ENCODE measurements at regions not wholly inside any gene's neighbourhood (a gene's known extent, or its start where the extent isn't known, plus 50 kb on each side); places are given as distances from the start of the nearest gene placed in this dataset.
"Not testable (repeated sequence)": the region's sequence is repeated elsewhere in the genome, so short reads cannot be mapped to it uniquely, and the experiment has no call there.

DNA sequence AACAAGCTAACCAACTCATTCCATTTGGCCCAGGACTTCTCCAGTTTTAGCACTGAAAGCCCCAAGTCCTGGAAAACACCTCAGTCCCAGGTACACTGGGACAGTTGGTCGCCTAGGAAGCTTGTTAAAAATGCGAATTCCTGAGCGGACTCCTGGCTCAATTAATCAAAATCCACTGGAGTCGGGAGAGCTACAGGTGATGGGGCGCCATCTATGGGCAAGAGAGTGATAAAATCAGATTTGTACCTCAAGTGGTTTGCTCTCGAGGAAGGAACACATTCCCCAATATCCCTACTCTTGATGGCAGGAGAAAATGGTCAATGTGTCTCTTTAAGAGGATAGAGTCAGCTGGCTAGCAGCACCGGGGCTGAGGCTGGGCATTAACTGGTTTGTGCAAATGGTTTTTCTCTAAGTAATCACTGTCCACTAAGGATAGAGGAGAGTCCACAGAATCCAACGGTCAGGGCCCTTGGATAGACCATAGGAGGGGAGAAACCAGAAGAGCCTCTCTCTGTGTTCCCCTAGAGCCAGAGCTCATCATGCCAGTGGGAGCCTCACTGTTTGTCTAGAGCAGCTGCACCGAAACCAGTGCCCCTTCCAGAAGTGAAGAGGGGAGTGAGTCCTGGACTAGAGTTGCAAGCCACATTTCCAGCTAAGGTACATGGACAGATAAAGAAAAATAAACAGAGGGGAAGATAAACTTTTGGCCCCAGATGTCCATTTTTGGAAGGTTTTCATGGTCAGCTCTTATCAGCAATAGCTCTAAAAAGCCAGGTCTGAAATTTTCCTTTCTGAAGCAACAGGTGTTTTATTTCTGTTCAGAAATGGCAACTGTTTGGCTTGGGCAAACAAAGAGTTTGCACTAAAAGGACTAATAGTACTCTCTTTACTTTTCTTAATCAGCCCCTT is 148.5 kb downstream of the TENT5C start:
- peak; percentile 43 for DNase-seq

DNA sequence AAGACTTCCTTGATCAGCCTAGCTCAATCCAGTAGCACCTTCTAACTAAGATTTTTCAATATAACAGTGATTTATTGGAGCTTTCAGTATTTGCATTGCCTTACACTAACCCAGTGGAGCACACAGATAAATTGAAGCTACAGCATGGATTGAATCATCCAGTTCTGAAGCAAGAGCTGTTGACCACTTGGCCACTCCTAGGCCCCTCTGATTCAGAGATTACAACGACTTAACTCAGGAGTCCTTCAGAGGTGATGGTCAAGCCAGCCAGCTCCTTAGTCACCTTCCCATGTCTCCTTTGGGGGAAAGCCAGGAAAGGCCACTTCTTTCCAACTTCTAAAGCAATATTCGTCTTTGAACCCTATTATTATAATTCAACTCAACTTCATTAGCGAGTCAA is 151.8 kb downstream of the TENT5C start:
- no peak for DNase-seq

GRCh38 chr1:117758444-117759316 is 152.8 kb downstream of the TENT5C start:
- DNase-seq = peak; percentile 75

DNA sequence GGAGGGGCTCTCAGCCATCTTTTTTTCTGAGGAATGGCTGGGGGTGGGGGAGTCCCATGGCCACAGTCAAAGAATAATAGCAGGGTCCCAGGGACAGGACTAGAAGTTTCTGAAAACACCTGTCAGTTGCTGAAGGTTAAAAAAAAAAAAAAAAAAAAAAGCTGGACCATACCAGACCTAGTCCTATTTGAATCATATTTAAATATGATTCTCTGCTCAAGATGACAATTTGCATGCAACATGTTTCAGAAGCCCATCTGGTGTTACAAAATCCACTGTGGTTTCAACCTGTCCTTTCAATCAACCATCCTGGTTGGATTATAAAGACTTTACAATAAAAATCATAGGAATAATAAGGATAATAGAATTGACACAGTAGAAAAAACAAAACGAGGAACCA is 153.7 kb downstream of the TENT5C start:
- DNase-seq = no peak

DNA sequence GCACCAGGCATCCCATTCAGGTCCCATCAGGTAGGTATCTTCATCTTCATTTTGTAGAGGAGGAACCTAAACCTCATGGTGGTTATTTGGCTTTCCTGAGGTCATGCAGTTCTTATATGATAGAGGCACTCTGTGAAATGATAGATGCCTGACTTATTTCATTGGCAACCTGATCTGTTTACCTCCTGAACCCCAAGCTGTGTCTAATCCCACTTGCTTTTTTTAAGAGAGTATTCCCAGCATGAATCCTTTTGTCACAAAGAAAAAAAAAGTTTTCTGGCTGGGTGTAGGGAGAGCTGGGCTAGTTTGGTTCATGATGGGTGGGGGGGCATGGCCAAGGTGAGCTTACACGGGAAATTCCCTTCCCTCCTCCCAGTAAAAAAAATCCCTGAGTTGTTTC is 154.2 kb downstream of the TENT5C start:
- DNase-seq = no peak

DNA sequence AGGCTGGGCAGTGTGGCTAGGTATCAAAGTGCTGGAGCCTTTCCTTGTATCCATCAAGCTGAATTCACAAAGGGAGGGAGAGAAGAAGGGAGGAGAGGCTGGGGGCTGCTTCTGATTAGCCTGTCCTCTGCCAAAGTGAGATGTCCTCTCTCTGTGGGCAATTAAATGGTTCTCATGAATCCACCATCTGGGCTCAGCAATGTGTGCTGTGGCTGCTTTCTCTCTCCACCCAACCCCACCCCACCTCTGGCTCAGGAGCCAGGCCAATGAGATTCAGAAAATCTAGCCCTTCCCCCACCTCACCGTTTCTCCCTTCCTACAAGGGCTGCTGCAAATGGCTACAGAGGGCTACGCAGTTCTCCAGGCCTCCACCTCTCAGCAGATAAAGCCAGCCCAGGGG is 154.6 kb downstream of the TENT5C start:
- no peak for DNase-seq

DNA sequence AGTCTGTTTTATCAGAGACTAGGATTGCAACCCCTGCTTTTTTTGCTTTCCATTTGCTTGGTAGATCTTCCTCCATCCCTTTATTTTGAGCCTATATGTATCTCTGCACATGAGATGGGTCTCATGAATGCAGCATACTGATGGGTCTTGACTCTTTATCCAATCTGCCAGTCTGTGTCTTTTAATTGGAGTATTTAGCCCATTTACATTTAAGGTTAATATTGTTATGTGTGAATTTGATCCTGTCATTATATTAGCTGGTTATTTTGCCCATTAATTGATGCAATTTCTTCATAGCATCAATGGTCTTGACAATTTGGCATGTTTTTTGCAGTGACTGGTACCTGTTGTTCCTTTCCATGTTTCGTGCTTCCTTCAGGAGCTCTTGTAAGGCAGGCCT is 161.7 kb downstream of the GDAP2 start:
- not testable (repeated sequence) for DNase-seq

DNA sequence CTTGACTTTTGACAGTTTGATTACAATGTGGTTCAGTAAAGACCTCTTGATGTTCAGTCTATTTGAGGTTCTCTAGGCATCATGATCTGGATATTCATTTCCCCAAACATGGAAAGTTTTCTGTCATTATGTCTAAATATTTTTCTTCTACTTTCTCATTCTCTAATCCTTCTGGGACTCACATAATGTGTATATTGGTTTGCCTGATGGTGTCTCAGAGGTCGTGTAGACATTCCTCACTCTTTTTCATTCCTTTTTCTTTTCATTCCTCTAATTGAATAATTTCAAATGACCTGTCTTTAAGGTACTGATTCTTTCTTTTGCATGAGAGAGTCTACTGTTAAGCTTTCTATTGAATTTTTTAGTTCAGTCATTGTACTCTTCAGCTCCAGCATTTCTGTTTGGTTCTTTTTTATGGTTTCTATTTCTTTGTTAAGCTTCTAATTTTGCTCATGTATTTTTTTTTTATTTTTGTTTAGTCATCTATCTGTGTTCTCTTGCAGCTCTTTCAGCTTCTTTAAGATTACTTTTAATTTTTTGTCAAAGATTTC is 158.4 kb downstream of the GDAP2 start:
- no peak for DNase-seq

DNA sequence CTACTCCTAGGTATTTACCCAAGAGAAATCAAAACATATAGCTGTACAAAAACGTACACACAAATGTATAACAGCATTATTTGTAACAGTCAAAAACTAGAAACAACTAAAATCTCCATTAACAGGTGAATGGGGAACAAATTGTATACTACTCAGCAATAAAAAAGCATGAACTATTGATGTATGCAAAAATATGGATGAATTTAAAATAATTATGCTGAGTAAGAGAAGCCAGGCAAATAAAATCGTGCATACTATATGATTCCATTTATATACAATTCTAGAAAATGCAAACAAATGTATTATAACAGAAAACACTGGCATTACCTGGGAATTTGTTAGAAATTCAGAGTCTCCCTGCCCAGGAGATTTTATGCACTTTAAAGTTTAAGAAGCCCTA is 150.1 kb downstream of the GDAP2 start:
- no peak for DNase-seq

- no peak for DNase-seq
These were observed 148.5 kb downstream of the GDAP2 start for GRCh38 chr1:117780687-117781475.

GRCh38 chr1:117782056-117782455 is 147.4 kb downstream of the GDAP2 start:
- no peak for DNase-seq

- no peak for DNase-seq
These were observed 145.6 kb downstream of the GDAP2 start for GRCh38 chr1:117783606-117784396.

DNA sequence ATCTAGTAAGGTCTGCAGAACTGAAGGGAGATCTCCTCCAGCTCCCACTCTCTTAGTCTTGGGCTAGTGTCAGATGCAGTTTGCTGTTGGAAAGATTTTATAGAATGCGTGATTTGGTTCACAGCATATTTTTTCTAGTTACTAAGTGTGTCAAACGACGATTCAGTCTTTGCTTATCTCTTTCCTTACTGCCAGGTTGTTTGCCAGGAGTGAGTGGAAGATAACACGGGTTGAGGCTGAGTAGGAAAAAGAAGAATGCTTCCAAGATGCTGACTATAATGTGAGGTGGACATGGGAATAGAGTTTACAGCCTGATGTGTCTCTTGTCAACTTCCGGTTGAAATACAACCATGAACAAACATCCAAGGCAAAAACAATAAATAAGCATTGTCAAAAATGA is 141.4 kb downstream of the GDAP2 start:
- no peak for DNase-seq

DNA sequence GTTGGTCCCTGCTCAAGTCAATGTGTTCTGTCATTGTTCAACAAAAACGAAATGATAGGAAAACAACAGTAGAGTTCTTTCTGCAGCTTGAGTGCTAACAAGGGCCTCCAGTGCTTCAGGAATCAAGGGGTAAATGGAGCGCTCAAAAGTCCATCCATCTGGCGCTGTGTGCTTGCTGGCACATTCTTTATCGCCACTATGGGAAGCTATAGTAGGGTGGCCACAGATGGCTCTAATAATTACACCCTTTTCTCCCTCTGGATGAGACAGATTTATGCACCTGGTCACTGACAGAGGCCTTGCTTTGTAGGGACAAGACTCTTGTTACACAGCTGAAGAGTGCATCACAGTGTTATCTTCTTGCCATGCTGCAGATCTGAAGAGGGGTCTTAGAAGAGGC is 136.0 kb downstream of the GDAP2 start:
- no peak for DNase-seq

GRCh38 chr1:117794073-117794472 is 135.3 kb downstream of the GDAP2 start:
- no peak for DNase-seq

- DNase-seq = no peak
These were observed 134.2 kb downstream of the GDAP2 start for GRCh38 chr1:117795190-117795589.

DNA sequence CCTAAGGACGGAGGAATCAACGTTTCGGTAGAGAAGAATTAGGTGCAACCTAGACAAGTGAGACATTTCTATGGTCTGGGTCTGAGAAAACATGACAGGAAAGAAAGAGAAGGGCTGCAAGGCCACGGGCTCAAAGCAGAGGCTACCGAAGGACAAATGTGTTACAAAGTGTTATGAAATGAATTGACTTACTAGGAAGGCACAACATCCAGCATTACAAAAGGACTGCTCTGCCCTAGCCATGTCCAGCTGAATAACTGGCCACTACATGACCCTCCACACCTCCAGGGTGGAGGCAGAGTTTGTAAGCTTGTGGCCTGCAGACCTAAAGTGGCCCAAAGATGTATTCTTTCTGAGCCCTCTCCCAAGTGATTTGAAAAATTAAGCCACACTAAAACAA is 133.6 kb downstream of the GDAP2 start:
- DNase-seq = no peak

DNA sequence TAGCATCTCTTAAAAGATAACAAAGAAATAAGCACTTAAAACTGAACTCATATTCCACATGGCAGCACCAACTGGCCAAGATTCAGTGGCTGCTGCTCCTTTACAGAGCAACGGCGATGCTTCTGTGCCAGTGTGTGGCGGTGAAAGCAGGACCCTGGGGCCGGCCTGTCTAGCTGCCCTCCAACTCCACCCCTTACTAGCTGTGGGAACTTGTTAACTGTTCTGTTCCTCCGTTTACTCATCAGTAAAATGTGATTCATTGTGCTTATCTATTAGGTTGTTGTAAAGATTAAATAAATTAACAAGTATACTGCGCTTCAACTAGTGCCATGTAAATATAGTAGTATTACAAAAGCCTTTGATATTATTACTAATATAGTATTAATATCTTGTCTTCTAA is 133.2 kb downstream of the GDAP2 start:
- no peak for DNase-seq

DNA sequence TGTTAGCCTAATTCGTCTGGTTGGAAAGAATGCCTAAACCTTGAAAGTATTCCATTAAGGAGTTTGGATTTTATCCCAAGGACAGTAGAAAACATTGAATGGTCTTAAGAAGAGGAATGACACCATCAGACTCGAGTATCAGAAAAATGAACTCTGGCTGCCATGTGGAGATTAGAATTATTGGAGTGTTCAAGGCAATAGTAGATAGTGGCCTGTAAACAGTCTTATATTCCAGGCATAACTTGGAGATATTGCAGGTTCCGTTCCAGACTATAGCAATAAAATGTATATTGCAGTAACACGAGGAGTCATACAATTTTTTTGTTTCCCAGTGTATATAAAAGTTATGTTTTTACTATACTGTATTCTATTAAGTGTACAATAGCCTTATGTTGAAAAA is 130.9 kb downstream of the GDAP2 start:
- no peak for DNase-seq

DNA sequence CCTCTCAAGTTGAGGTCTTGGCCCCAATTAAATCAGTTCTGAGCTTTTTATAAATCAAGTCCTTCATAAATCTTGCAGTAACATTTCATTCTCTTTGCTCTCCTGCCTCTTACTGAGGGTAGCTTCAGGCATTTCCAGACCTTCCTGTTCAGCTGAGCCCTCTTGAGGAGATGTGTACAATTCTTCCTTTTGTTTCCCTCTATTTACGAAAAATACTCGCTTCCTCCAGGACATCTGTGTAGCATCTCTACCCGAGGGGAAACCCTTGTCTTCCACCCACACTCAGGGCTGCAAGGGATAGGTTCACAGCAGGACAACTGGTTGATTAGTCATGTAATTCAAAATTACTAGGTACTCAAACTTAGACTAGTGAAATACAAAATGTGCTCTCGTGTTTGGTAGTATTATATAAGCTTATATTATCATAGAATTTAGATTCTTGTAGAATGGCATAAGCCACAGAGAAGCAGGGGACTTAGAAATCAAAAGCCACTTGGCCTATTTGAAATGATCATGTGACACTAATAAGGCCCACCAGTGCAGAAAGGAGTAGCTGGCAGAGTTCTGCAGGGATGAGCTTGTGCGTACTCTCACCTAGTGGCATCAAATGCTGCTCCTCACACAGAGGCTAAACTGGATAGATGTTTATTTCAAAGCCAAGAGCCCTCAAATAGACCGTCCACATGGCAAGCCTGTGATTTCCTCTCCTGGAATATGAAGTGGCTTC is 126.7 kb downstream of the GDAP2 start:
- DNase-seq = no peak

DNA sequence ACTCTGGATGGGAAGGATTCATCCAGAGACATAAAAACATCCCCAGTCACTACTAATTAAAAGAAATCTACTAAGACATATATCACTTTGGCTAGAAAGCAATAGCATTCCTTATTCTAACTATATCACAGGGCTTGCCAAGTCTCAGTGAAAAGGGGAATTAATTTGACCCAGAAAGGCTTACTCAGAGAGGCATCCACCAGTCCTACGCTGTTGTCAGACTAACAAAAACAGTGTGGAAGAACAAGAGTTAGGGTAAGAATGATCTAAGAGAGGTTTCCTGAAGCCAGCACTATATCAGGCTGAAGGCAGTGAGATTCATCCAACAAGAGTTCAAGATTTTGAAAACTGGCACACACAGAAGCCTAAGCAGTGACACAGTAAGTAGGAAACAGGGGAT is 126.1 kb downstream of the GDAP2 start:
- no peak for DNase-seq

All from COR-L47 (cell line).